Esophagus muscularis mucosa (tissue), 4 donors: ENCODE measurements at regions not wholly inside any gene's neighbourhood (a gene's known extent, or its start where the extent isn't known, plus 50 kb on each side); places are given as distances from the start of the nearest gene placed in this dataset.

Experiments used
- DNase-seq: peaks from one replicate; pipeline ENCODE4 v3.0.0-alpha.2; 2017; ENCODE audit errors: extremely low spot score
- H3K27ac ChIP-seq, 4 donors: fragments of 200-600 bp; sonication (generic); replicated peaks in 1 of 4; 1 replicate in 3 of 4; 2 replicates in 1 of 4; pipeline ENCODE4 v1.5.1; 2016 to 2019; ENCODE audit warnings: mild to moderate bottlenecking in 1 of 4
- H3K27me3 ChIP-seq, 4 donors: fragments of 200-600 bp; sonication (generic); one replicate each; pipeline versions ENCODE4 v1.5.1 to v1.6.0; 2016 to 2019
- H3K36me3 ChIP-seq, 4 donors: fragments of 200-600 bp; sonication (generic); one replicate each; pipeline ENCODE4 v1.5.1; 2016 to 2019
- H3K4me1 ChIP-seq, 4 donors: fragments of 200-600 bp; sonication (generic); one replicate each; pipeline ENCODE4 v1.5.1; 2016 to 2019
- H3K4me3 ChIP-seq, 4 donors: fragments of 200-600 bp; sonication (generic); 1 replicate in 2 of 4; 2 replicates in 2 of 4; pipeline ENCODE4 v1.5.1; 2016 to 2019; ENCODE audit warnings: mild to moderate bottlenecking in 4 of 4, moderate library complexity in 1 of 4
- H3K9me3 ChIP-seq, 4 donors: fragments of 200-600 bp; sonication (generic); 1 replicate in 3 of 4; 2 replicates in 1 of 4; pipeline ENCODE4 v1.5.1; 2016 to 2019
- CTCF ChIP-seq, 3 experiments: fragments of 200-600 bp in 2 of 3; fragments of 450-650 bp in 1 of 3; sonication (generic) in 2 of 3; IDR thresholded peaks; one replicate each; pipeline ENCODE4 v1.5.1; 2017 to 2019; ENCODE audit warnings: antibody characterized with exemption in 3 of 3, mild to moderate bottlenecking in 2 of 3, moderate library complexity in 1 of 3
- EP300 ChIP-seq: sonication (generic); formaldehyde crosslinking; IDR thresholded peaks from one replicate; pipeline ENCODE4 v1.6.1; 2017; ENCODE audit warnings: antibody characterized with exemption
- POLR2A ChIP-seq: fragments of 450-650 bp; IDR thresholded peaks from one replicate; pipeline ENCODE4 v1.6.1; 2017; ENCODE audit warnings: antibody characterized with exemption, moderate library complexity, mild to moderate bottlenecking, low read depth
- POLR2AphosphoS5 ChIP-seq, 2 donors: sonication (generic); formaldehyde crosslinking; IDR thresholded peaks; one replicate each; pipeline ENCODE4 v1.6.1; 2017; ENCODE audit warnings: antibody characterized with exemption in 2 of 2
- WGBS: methylation state at CpG from one replicate; pipeline ENCODE4 v1.1.5; 2018; 5-methylcytosine and 5-hydroxymethylcytosine counted together
- intact Hi-C: fragments of 100-400 bp; cut with DNase I; formaldehyde crosslinking; loops from one replicate; pipeline ENCODE4 v1.15.1; 2023

DNA sequence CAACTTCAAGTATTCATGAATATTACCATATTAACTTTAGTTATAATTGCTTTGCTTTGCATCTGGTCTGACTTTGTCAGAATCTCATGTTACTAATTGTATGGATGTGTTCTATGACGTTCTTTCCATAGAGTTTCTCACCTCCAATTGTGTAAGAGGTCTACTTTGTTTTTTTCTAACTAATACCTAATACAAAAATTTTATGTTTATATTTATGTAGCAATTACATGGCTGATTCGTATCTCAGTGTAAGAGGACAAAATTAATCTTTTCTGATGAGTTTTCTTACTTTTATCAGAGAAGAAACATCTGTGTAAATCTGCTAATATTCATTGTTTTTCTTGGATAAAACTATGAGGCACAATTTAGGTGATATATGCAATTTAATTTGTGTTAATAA lies 224.8 kb upstream of the B3GALT2 start:
- WGBS: 83% methylated on average over 2 of the region's 2 CpGs
- TF ChIP-seq POLR2A (no peak), CTCF (IDR thresholded peaks at IDR 0.05) (no peak), POLR2AphosphoS5 (IDR thresholded peaks at IDR 0.05) (no peak), EP300 (no peak)
- intact Hi-C loops: no loop called here

GRCh38 chr1:193408782-193409293 lies 222.4 kb upstream of the B3GALT2 start:
- intact Hi-C loops: loop anchor here (10.0 kb wide), 1 partner anchor 224 kb away; the partner anchor contains the start of gene B3GALT2
- 42% methylated on average over 9 of the region's 9 CpGs for WGBS

More for the DNA sequence above, 224.8 kb upstream of the B3GALT2 start:
- DNase-seq: no peak
- H3K4me1 ChIP-seq: peaks cover 6 to 32% (median 18%) of the 10 kb centered on the region in 4 donors
- H3K27ac ChIP-seq: no peak overlapping the region
- no peak overlapping the region for H3K4me3 ChIP-seq
- no peaks in the 10 kb centered on the region for H3K36me3 ChIP-seq
- H3K9me3 ChIP-seq: no peaks in the 10 kb centered on the region
- no peaks in the 10 kb centered on the region for H3K27me3 ChIP-seq

DNA sequence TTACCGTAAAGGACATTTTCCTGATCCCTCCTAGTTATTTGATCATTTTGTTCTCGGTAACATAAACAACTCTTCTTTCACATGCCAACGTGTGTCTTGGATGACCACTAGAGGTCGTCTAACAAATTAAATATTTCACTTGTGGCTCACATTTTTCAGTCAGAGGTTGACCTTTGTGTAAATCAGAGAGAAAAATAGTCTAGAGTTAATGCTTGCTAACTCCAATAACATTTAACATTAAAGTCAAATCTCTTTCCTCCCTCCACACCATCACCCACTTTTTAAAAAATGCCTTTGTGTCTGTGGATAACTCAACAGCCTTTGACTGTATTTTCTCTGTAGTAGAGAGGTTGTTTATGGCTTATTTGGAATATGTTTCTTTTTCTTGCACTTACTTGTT lies 220.5 kb upstream of the B3GALT2 start:
- no peaks in the 10 kb centered on the region for H3K27me3 ChIP-seq
- TF ChIP-seq CTCF (IDR thresholded peaks at IDR 0.05): peak; percentile 53 to 73 (median 67)
- TF ChIP-seq POLR2AphosphoS5 (IDR thresholded peaks at IDR 0.05): no peak
- no peak for TF ChIP-seq EP300
- no peak for TF ChIP-seq POLR2A
- intact Hi-C loops: loop anchor here (10.0 kb wide), 1 partner anchor 222 kb away; the partner anchor contains the start of gene B3GALT2
- no peak for DNase-seq
- H3K27ac ChIP-seq: peak overlapping the region in 1 of 4 donors; percentile 6
- H3K36me3 ChIP-seq: no peaks in the 10 kb centered on the region
- H3K4me3 ChIP-seq: no peak overlapping the region
- no peaks in the 10 kb centered on the region for H3K9me3 ChIP-seq
- 2% methylated on average over 4 of the region's 4 CpGs for WGBS
- H3K4me1 ChIP-seq: peaks cover 6 to 39% (median 19%) of the 10 kb centered on the region in 4 donors

More at GRCh38 chr1:193408782-193409293, 222.4 kb upstream of the B3GALT2 start:
- H3K9me3 ChIP-seq: no peaks in the 10 kb centered on the region
- DNase-seq: no peak
- TF ChIP-seq CTCF (IDR thresholded peaks at IDR 0.05): no peak
- no peak for TF ChIP-seq POLR2AphosphoS5 (IDR thresholded peaks at IDR 0.05)
- no peak for TF ChIP-seq EP300
- no peak for TF ChIP-seq POLR2A
- no peaks in the 10 kb centered on the region for H3K36me3 ChIP-seq
- H3K4me3 ChIP-seq: peak overlapping the region; percentile 13 to 22 (median 16)
- H3K27me3 ChIP-seq: no peaks in the 10 kb centered on the region
- H3K27ac ChIP-seq: peak overlapping the region in 3 of 4 donors; percentile 22 to 46 (median 38)
- peaks cover 6 to 32% (median 18%) of the 10 kb centered on the region in 4 donors for H3K4me1 ChIP-seq

GRCh38 chr1:193404236-193404635 lies 217.8 kb upstream of the B3GALT2 start:
- no peak for DNase-seq
- Histone ChIP-seq H3K9me3 (no peaks in the 10 kb centered on the region), H3K27me3 (no peaks in the 10 kb centered on the region), H3K4me1 (peaks cover 2 to 35% (median 18%) of the 10 kb centered on the region in 4 donors), H3K4me3 (no peak overlapping the region), H3K27ac (no peak overlapping the region), H3K36me3 (no peaks in the 10 kb centered on the region)
- intact Hi-C loops: loop anchor here (10.0 kb wide), 1 partner anchor 219 kb away; the partner anchor contains the start of gene B3GALT2
- TF ChIP-seq EP300 (no peak), CTCF (IDR thresholded peaks at IDR 0.05) (no peak), POLR2AphosphoS5 (IDR thresholded peaks at IDR 0.05) (no peak), POLR2A (no peak)
- 93% methylated on average over 2 of the region's 2 CpGs for WGBS
